ENCODE measurements at regions not wholly inside any gene's neighbourhood (a gene's known extent, or its start where the extent isn't known, plus 50 kb on each side); places are given as distances from the start of the nearest gene placed in this dataset.

DNA sequence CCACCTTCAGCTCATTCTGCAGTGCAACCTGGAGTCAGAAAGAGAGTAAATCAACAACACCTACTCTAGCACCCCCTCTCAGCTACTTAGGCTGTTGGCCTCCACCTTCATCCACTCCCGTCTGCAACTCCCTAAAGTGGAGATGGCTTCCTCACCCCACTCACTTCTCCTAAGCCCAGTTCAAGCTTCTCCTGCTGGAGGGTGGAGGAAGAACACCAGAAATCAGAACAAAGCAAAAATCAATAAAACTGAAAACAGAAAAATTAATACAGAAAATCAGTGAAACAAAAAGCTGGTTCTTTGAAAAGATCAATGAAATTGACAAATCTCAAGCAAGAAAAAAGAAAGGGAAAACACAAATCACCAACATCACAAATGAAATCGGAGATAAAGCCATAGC, 191.7 kb downstream of the ANAPC1 start:
- DNase-seq (ENCODE audit: low spot score): no peak

DNA sequence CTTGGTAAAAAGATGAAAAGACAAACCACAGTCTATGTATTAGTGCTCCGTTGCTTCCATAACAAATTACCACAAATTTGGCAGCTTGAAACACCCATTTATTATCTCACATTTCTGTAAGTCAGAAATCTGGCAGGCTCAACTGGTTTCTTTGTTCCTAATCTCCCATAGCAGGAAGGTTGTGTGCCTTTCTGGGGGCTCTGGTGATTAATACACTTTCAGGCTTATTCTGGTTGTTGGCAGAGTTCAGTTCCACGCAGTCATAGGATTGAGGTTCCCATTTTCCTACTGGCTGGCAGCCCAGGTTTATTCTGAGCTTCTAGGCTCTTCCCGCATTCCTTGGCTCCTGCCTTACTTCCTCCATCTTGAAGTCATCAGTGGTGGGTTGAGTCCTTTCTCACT, 189.3 kb downstream of the ANAPC1 start:
- DNase-seq (ENCODE audit: low spot score): no peak

DNA sequence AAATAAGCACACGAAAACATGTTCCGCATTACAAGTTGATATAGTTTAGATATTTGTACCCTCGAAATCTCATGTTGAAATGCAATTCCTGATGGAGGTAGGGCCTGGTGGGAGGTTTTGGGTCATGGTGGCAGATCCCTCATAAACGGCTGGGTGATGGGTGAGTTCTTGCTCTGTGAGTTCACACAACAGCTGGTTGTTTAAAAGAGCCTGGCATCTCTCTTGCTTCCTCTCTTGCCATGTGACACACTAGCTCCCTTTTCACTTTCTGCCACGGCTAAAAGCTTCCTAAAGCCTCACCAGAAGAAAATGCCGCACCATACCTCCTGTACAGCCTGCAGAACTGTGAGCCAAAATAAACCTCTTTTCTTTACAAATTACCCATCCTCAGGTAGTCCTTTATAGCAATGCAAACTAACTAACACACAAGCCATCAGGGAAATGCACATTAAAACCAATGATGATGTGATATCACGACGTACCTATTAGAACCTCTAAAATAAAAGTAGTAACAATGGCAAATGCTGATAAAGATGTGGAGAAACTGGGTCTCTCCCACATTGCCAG, 188.5 kb downstream of the ANAPC1 start:
- no peak for DNase-seq (ENCODE audit: low spot score)

DNA sequence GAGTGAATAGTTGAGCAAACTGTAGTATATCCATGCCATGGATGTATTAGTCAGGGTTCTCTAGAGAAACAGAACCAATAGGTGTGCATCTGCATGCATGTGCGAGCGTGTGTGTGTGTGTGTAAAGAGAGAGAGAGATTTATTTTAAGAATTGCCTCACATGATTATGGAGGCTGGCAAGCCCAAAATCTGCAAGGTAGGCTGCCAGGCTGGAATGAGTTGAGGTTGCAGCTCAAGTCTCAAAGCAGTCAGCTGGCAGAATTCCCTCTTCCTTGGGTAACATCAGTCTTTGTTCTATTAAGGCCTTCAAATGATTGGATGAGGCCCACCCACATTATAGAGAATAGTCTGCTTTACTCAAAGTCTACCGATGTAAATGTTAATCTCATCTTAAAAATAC, 187.8 kb downstream of the ANAPC1 start:
- no peak for DNase-seq (ENCODE audit: low spot score)

DNA sequence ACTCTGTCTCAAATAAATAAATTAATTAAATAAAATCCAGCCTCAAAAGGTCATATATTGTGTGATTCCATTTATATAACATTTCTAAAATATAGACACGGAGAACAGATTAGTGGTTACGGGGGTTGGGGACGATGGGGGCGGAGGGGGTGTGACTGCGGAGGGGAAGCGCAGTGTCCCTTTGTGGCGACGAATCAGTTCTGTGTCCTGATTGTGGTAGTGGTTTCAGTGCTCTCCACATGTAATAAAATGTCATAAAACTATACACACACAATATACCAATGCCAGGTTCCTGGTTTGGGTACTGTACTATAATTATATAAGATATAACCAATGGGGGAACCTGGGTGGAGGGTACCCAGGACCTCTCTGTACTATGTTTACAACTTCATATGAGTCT, 186.4 kb downstream of the ANAPC1 start:
- no peak for DNase-seq (ENCODE audit: low spot score)

DNA sequence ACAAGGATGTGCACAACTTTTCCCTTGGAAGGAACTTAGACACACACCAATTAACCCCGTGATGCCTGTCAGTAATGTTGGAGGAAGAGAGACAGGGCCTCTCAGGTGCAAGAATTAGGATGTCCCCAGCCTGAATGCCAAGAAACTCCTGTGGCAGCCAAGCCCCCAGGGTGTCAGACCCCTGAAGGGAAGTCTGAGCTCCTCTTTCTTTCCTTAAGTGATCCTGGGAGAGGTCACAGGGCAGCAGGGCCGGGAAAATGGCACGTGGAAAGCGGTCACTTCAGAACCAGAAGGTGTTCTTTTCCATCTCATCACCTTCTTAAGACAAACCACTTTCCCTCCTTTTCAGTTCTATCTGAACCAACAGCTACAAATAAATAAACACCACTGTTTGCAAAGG, 185.9 kb downstream of the ANAPC1 start:
- no peak for DNase-seq (ENCODE audit: low spot score)

DNA sequence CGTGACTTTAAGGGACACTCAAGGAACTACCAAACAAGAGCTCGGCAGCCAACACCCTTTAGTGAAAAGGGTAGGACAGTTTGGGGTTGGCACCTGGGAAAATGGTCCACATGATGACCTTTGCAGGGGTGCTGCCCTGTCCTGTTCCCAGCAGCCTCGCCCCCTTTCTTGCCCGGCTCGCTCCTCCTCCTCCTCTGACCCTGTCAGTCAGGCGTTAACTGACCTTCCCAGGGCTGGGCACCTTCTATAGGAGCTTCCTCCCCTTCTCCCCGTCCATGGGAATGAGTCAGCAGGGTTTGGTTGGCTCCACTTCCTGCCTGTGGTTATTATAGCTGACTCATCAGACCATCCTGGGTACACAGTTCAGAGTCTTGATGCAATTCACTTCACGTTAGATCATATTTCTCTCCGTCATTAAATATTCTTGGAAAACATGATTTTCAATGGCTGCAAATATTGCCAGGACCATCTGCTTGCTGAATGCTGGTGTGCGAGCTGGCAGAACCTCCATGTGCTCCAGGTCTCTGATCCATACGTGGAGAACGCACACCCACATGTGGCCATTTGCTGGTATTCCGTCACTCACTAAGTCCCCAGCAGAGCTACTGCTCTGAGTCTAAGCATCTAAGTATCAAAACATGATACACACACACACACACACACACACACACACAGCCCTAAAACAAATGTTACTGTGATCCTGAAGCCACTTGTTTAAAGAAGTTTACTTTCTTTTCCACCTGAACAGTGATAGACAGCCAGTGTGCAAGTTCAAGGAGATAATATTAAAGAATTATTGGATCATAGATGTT, 185.0 kb downstream of the ANAPC1 start:
- peak; percentile 77 for DNase-seq (ENCODE audit: low spot score)

DNA sequence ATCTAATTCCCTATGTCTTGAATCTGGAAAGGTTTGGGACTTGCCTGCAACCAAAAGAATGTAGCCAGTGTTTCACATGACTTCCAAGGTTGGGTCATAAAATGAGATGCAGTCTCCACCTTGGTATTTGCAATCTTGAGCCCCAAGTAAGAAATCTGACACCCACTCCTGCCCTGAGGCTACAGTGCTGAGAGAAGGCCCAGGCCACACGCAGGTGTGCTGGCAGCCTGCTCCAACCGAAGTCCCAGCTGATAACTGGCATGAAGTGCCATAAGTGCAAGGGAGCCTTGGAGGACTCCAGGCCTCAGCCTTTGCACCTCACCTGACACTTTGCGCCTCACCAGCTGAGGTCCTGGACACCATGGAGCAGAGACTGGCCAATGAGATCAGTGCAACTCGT, 182.7 kb downstream of the ANAPC1 start:
- no peak for DNase-seq (ENCODE audit: low spot score)

DNA sequence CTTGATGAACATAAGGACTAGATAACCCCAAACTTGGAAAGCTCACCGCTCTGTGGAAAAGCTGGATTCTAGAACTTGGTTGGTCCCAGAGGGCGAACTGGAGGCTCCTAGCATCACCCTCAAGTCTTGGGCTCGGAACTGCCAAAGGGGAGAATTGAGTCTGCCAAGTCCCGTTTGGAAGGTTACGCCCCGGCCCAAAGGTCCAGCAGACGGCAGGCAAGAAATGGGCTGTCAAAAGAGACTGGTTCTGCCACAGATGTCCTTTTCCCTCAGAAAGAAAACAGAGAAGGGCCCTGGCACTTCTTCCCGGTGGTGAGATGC, 182.2 kb downstream of the ANAPC1 start:
- no peak for DNase-seq (ENCODE audit: low spot score)

DNA sequence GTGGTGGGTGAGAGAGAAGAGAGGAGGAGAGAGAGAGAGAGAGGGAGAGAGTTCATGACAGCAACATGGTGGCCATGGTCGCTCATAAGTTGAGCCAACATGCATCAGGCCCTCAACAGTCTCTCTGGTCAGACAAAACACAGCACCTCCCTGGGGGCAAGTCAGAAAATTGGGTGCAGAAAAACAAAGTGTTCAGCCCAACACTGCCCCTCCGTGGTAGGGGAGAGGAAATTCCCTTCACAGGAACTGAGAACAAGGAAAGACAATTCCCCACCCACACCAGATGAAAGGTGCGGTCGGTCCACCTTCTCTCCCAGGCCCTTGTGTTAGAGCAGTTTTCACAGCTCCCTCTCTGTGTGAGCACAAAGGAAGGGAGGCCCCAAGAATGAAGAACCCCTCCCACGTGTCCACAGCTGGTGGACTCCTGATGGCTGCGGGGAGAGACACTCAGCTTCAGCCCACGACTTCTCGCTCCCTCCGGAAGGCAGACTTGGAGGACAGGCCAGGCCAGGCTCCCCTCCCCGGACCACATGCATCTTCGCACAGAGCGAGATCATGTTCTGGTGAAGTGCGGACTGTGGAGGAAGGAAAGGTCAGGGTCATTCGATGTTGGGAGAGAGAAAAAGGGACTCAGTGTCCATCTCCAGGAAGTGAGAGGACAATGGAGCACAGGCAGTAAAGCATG, 181.7 kb downstream of the ANAPC1 start:
- peak; percentile 61 for DNase-seq (ENCODE audit: low spot score)

DNA sequence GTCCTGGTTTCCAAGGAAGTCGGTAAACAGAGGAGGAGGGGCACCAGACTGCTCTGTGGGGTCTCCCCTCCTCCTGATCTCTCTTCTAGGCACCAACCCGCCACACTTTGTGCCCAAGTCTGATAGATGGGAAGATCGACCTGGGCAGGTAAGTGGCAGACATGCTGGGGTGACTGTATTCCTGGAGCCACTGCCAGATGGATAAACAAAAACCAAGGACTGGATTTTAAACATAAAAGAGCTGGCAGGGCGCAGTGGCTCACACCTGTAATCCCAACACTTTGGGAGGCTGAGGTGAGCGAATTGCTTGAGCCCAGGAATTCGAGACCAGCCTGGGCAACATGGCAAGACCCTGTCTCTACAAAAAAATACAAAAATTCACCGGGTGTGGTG, 181.2 kb downstream of the ANAPC1 start:
- no peak for DNase-seq (ENCODE audit: low spot score)

DNA sequence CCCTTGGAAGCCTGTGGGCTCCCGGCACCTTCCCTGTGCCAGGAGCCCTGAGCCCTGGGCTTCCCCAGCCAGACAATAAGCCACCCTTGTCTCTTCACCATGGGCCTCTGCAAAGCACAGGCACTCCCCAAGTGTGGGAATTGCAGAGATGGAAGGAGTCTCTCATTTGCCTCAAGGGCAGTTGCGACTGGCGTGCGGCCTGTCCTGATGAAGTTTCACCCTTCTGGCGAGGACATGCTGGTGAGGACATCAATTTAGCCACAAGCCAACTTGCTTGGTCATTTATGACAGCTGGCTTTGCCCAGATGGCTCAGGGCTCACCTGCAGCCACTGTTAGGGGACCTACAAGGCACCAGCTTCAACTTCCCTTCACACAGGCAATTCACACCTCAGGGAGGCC, 180.2 kb downstream of the ANAPC1 start:
- no peak for DNase-seq (ENCODE audit: low spot score)

DNA sequence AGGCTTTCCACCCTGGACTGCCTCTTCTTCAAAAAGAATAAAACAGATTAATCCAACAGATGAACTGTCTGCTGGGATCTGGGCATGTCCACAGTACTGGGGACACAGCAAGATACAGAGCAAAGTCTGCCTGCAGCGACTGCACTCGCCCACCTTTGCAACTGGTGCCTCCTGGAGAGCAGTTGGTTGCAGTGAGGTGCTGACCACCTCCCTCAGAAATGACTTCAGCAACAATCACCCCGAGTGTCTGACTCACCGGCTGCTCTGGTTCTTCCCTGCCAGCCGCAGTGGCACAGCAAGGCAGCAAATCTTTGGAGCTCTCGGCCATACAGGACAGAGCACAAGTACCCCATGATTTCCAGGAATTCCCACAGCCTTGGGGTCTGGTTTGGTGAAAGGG, 179.7 kb downstream of the ANAPC1 start:
- DNase-seq (ENCODE audit: low spot score): no peak

DNA sequence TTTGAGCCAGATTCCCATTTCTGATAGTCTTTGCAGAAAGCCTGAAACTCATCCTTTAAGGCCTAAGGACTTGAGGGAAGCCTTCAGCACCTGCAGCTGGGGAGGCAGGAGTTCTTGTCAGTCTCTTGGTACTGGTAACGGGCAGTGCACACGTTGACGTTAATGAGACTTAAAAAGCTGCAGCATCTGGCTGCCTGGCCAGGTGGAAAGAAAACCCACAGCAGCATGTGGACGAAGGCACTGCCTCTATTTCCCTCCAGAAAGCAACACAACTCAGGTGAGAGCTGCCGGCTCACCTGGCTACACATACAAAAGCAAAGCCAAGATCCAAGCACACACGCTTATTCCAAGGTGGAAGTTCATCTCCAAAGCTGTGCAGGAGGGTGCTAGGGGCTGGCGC, 178.8 kb downstream of the ANAPC1 start:
- no peak for DNase-seq (ENCODE audit: low spot score)

DNA sequence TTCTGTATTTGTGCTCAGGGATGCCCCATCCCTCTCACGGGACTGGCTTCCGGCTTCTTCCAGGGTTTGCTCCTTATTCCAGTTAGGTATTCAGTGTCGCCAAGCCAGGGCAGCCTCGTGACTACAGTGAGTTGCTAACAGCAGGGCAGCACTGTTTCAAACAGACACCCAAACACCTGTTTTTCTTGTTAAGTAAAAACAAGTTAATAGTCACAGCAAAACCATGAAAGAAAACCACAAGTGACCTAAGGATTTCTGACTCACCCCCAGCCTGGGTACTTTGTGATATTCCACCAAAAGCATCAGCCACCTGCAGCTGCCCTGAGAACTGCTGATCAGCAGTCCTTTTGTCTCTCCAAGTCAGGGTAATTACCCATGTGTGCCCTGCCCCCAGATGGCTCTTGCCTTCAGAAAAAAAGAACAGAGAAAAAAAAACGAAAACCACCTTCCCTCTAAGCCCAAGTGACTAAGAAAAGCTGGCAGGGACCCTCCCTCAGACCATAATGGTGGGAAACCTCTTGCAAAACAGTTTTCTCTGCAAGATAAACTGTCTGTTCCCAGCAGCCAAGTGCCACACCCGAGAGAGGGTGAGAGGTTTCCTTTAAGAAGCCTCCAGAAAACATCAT, 178.2 kb downstream of the ANAPC1 start:
- DNase-seq (ENCODE audit: low spot score): peak; percentile 64

DNA sequence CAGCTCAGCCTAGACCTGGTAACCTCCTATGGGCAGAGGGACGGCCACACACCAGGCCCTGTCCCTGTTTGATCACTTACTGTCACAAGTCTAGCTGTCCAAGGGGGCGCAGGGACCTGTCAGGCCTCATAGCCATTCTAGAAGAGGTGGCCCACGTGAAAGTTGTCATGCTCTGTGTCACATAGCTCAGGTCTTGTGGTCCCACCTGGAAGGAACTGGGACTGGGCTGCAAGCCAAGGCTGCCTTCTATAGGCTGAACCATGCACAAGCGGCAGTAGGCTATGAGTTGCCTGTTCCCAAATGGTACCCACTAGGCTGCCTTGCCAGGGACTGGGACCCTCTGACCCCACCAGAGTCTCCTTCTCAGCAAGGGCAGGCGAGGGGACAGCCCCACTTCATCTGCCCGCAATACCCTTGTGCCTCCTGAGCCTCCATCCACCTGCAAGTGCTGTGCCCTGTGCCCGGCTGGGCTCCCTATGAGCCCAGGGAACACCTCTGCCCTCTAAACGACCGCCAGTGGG, 177.5 kb downstream of the ANAPC1 start:
- DNase-seq (ENCODE audit: low spot score): no peak

DNA sequence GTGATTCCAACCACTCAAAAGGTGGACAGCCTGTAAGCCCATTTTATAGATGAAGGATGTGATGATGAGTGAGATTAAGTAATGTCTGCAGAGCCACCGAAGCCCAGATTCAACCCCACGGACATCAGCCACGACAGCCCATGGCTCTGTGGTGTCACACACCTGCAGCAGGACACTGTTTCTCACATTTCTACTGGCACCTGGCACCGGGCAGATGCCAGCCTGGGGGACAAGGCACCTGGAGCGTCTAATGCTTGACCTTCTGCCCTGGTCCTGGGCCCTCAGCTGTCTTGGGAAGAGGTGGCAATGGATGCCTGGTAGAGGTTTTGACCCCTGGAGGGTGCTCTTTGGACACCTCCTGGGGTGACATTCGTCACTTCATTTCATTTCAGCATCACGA, 176.3 kb downstream of the ANAPC1 start:
- DNase-seq (ENCODE audit: low spot score): no peak

DNA sequence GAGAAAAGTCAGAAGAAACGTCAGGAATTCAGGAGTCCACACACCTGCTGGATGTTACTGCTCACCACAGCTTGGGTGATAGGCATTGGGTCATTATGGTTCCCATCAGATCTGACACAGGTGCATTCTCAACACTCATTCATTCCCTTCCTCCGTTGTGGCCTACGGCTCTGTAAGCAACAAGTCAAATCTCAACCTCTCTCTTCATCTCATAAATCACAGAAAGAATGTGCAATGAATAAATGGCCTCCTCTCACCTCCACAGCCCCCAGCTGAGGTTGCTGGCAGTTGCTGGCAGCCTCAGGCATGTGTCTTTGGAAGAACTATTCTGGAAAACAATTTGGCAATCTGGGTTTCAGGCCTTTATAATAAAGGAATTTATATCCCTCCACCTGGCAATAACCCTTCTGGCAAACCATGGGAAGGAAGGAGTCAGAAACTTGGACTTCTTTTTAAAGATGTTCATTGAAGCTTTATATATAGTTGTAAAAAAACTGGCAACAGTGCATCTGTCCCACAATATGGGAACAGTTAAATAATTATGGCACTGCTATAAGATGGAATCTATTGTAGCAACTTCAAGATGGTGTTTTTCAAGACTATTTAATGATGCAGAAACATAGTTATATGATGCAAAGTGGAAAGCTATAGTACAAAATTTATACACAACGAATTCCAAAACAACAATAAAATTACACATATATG, 175.4 kb downstream of the ANAPC1 start:
- no peak for DNase-seq (ENCODE audit: low spot score)

DNA sequence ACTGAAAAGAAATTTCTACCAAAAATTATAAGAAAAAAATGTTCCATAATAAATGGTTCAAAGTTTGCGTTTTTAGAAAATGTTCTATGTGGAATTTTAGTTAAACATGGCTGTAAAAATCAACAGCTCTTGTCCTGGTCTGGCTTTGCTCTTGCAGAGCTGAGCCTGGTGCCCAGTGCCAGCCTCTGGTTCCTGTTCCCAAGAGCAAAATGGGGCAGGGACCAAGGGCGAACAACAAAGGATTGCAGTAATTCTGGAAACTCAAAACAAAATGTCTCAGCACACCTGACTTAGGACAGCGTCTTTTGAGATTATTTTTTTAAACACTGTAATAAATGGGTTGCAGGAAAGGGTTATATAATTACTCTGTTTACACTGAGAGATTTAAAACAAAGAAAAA, 174.7 kb downstream of the ANAPC1 start:
- no peak for DNase-seq (ENCODE audit: low spot score)

DNA sequence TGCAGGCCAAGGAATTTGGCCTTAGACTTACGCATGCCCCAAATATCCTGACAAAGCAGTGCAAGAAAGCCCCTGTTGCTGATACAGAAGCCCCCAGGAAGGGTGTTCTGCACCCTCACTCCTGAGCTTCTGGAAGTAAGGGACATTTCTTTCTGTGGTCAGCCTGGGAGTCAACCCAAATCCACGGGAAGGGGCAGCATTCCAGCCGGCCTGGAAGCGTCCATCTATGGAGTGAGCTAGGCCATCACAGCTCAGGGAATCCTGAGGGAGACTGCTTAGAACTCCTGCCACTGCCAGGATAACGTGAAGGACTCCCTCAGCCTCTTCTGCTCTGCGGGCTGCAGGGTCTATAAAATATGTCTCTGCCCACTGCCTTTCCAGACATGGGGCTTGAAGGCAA, 173.9 kb downstream of the ANAPC1 start:
- no peak for DNase-seq (ENCODE audit: low spot score)

DNA sequence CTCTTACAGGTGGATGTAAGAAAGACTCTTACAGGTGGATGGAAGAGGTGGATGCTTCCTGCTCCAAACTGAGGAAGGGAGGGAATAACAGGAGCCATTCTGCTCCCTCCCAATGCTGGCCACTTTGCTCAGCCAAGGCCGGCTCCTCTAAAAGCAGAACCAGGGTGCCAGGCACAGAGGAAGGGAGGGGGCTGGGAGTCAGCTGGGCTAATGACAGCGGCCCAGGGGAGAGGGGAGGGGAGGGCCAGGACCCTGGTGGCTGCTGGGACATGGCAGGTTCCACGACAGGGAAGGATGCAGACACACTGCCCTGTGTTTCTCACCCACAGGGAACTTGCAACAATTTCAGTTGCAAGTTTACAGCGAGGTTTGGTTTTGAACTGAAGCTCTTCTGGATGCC, 173.4 kb downstream of the ANAPC1 start:
- DNase-seq (ENCODE audit: low spot score): no peak

DNA sequence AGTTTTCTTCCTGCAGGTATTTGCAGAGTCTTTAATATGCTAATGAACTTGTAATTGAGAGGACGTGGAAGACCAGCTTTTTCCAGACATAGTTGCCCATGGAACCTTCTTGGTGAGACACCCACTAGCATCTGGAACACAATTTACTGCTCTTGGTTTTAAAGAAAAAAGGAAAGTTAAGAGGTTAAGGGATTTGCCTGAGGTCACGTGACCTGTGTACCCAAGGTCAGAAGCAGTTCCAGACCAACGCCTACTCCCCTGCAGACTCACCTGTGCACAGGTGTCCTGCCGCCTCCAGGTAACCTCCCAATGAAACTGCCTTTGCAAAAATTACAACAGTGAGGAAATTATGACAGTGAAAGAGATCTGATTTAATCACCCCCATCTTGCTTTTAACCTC, 172.7 kb downstream of the ANAPC1 start:
- no peak for DNase-seq (ENCODE audit: low spot score)

Measured in CD4-positive, alpha-beta T cell treated with Interleukin-2 at 100 ng/mL for 4 hours (primary cell).